H1 (cell line): ENCODE measurements at regions not wholly inside any gene's neighbourhood (a gene's known extent, or its start where the extent isn't known, plus 50 kb on each side); places are given as distances from the start of the nearest gene placed in this dataset.

Source experiments
- CTCF ChIA-PET: fragments of 300-600 bp; sonication (Branson Sonifier 250); formaldehyde crosslinking; loops from one replicate; lab custom pipeline; 2021; ENCODE audit not compliant: partially characterized antibody; lab: Charles Lee
- POLR2A ChIA-PET: fragments of 300-600 bp; sonication (Branson Sonifier 250); formaldehyde crosslinking; loops from one replicate; lab custom pipeline; 2021; ENCODE audit warnings: inconsistent platforms; ENCODE audit not compliant: partially characterized antibody; lab: Charles Lee
- DNase-seq, 2 experiments: peaks; one replicate each; pipeline versions ENCODE4 v3.0.0 to v3.0.0-alpha.2; 2010 to 2022; ENCODE audit warnings: low spot score in 2 of 2, low read depth in 1 of 2, mixed read lengths in 1 of 2
- FAIRE-seq: peaks from 2 replicates; lab custom pipeline; 2011; peaks lifted over from hg19 to GRCh38; lab: Jason Lieb, UNC
- H2AFZ ChIP-seq: 2 replicates; pipeline ENCODE4 v1.8.1; 2012; ENCODE audit warnings: low read length, inconsistent platforms
- H2AK5ac ChIP-seq: 2 replicates; pipeline ENCODE4 v1.6.1; 2013; ENCODE audit warnings: low read depth, low read length
- H2BK120ac ChIP-seq: replicated peaks from 2 replicates; pipeline ENCODE3; 2013; ENCODE audit warnings: low read depth, low read length, inconsistent platforms
- H2BK12ac ChIP-seq: 2 replicates; pipeline ENCODE4 v1.6.1; 2013; ENCODE audit warnings: low read depth, low read length
- H2BK15ac ChIP-seq: 2 replicates; pipeline ENCODE4 v1.6.1; 2013; ENCODE audit warnings: low read length
- H2BK20ac ChIP-seq: 2 replicates; pipeline ENCODE4 v1.6.1; 2013; ENCODE audit warnings: low read length
- H2BK5ac ChIP-seq: 2 replicates; pipeline ENCODE4 v1.6.1; 2013; ENCODE audit warnings: low read depth, low read length
- H3K14ac ChIP-seq: 2 replicates; pipeline ENCODE4 v1.6.1; 2013; ENCODE audit warnings: inconsistent platforms; ENCODE audit not compliant: insufficient read length
- H3K18ac ChIP-seq: 2 replicates; pipeline ENCODE4 v1.6.1; 2013; ENCODE audit warnings: low read length; ENCODE audit errors: extremely low read depth
- H3K23ac ChIP-seq: 2 replicates; pipeline ENCODE4 v1.6.1; 2013; ENCODE audit warnings: inconsistent platforms; ENCODE audit not compliant: insufficient read length
- H3K23me2 ChIP-seq: 2 replicates; pipeline ENCODE4 v1.6.1; 2013; ENCODE audit warnings: low read depth, low read length
- H3K27ac ChIP-seq: 2 replicates; pipeline ENCODE4 v1.6.1; 2011; ENCODE audit warnings: low read depth, low read length, inconsistent platforms
- H3K27me3 ChIP-seq, 4 experiments: replicated peaks in 1 of 4; 1 replicate in 1 of 4; 2 replicates in 3 of 4; pipeline versions ENCODE4 v1.6.1 to v1.8.1; 2011 to 2013; ENCODE audit warnings: low read length in 3 of 4, mild to moderate bottlenecking in 3 of 4, inconsistent platforms in 2 of 4, mixed read lengths in 2 of 4, moderate library complexity in 1 of 4; ENCODE audit not compliant: control insufficient read depth in 3 of 4, insufficient read depth in 3 of 4; ENCODE audit errors: extremely low read depth in 1 of 4
- H3K36me3 ChIP-seq, 4 experiments: 2 replicates each; pipeline versions ENCODE4 v1.6.1 to v1.8.1; 2011 to 2013; ENCODE audit warnings: mild to moderate bottlenecking in 4 of 4, low read length in 3 of 4, moderate library complexity in 2 of 4, control low read depth in 1 of 4, inconsistent platforms in 1 of 4; ENCODE audit not compliant: insufficient read depth in 4 of 4, control insufficient read depth in 2 of 4
- H3K4ac ChIP-seq: replicated peaks from 2 replicates; pipeline ENCODE3; 2013; ENCODE audit warnings: low read length, low read depth, mixed read lengths, inconsistent platforms; ENCODE audit not compliant: insufficient read length
- H3K4me1 ChIP-seq, 4 experiments: replicated peaks in 1 of 4; 1 replicate in 1 of 4; 2 replicates in 3 of 4; pipeline versions ENCODE4 v1.6.1 to v1.8.1; 2011 to 2013; ENCODE audit warnings: low read length in 3 of 4, inconsistent platforms in 2 of 4, mixed read lengths in 1 of 4; ENCODE audit not compliant: insufficient read depth in 4 of 4, control insufficient read depth in 3 of 4
- H3K4me2 ChIP-seq, 2 experiments: 2 replicates each; pipeline versions ENCODE4 v1.6.1 to v1.8.1; 2011 to 2013; ENCODE audit warnings: low read depth in 2 of 2, low read length in 2 of 2, control low read depth in 1 of 2, inconsistent platforms in 1 of 2, mild to moderate bottlenecking in 1 of 2; ENCODE audit not compliant: insufficient read depth in 1 of 2
- H3K4me3 ChIP-seq, 4 experiments: fragments of 200-600, 300-600 bp in 1 of 4; sonication (generic), shearing (Covaris generic), sonication (Bioruptor Twin) in 1 of 4; 2 replicates each; pipeline versions ENCODE4 v1.5.1 to v1.8.1; 2011 to 2016; ENCODE audit warnings: low read length in 4 of 4, low read depth in 3 of 4, control low read depth in 2 of 4, inconsistent platforms in 2 of 4, mild to moderate bottlenecking in 2 of 4, mixed read lengths in 1 of 4, moderate library complexity in 1 of 4; ENCODE audit not compliant: insufficient read depth in 2 of 4; ENCODE audit errors: extremely low read depth in 1 of 4
- H3K56ac ChIP-seq: replicated peaks from 2 replicates; pipeline ENCODE3; 2013; ENCODE audit warnings: low read depth, mild to moderate bottlenecking, mixed read lengths, low read length, inconsistent platforms; ENCODE audit not compliant: insufficient read length
- H3K79me1 ChIP-seq: 2 replicates; pipeline ENCODE4 v1.6.1; 2013; ENCODE audit warnings: low read depth, low read length, control low read depth
- H3K79me2 ChIP-seq, 2 experiments: 2 replicates each; pipeline versions ENCODE4 v1.6.1 to v1.8.1; 2012 to 2013; ENCODE audit warnings: low read length in 2 of 2, mild to moderate bottlenecking in 2 of 2, inconsistent platforms in 1 of 2; ENCODE audit not compliant: insufficient read depth in 2 of 2, control insufficient read depth in 1 of 2
- H3K9ac ChIP-seq, 4 experiments: replicated peaks in 1 of 4; 1 replicate in 1 of 4; 2 replicates in 3 of 4; pipeline versions ENCODE4 v1.6.1 to v1.8.1; 2011 to 2013; ENCODE audit warnings: low read depth in 3 of 4, low read length in 3 of 4, control low read depth in 2 of 4, mild to moderate bottlenecking in 2 of 4, moderate library complexity in 2 of 4, inconsistent platforms in 1 of 4; ENCODE audit errors: extremely low read depth in 1 of 4
- H3K9me3 ChIP-seq, 2 experiments: 2 replicates each; pipeline versions ENCODE4 v1.6.1 to v1.8.1; 2012 to 2013; ENCODE audit warnings: mild to moderate bottlenecking in 2 of 2, moderate library complexity in 2 of 2, control low read depth in 1 of 2, inconsistent platforms in 1 of 2, low read depth in 1 of 2, low read length in 1 of 2, mixed read lengths in 1 of 2; ENCODE audit not compliant: insufficient read depth in 2 of 2
- H4K20me1 ChIP-seq, 2 experiments: replicated peaks in 1 of 2; 2 replicates each; pipeline versions ENCODE3 to v1.8.1; 2011 to 2013; ENCODE audit warnings: inconsistent platforms in 2 of 2, low read length in 2 of 2, mild to moderate bottlenecking in 1 of 2; ENCODE audit not compliant: insufficient read depth in 2 of 2, control insufficient read depth in 1 of 2
- H4K5ac ChIP-seq: 2 replicates; pipeline ENCODE4 v1.6.1; 2013; ENCODE audit warnings: low read length, low read depth, mixed read lengths, inconsistent platforms; ENCODE audit not compliant: insufficient read length
- H4K8ac ChIP-seq: 2 replicates; pipeline ENCODE4 v1.8.0; 2013; ENCODE audit warnings: mild to moderate bottlenecking, moderate library complexity, low read length, inconsistent platforms; ENCODE audit not compliant: insufficient read depth; ENCODE audit errors: extremely low read depth
- H4K91ac ChIP-seq: replicated peaks from 2 replicates; pipeline ENCODE3; 2013; ENCODE audit warnings: low read length, mixed read lengths, inconsistent platforms; ENCODE audit not compliant: insufficient read length
- CBX8 ChIP-seq: fragments of 300-800, 300-1000 bp; sonication (generic); IDR thresholded peaks from 2 replicates; pipeline ENCODE4 v1.7.1; 2016; ENCODE audit warnings: low read depth, low read length, borderline replicate concordance
- GABPA ChIP-seq: IDR thresholded peaks from 2 replicates; pipeline ENCODE4 v1.6.1; 2011; ENCODE audit warnings: mild to moderate bottlenecking, low read length, moderate library complexity, borderline replicate concordance; ENCODE audit not compliant: insufficient read depth
- GTF2F1 ChIP-seq: IDR thresholded peaks from 2 replicates; pipeline ENCODE4 v1.6.1; 2012; ENCODE audit warnings: low read depth, low read length, improper control_type of control experiment, borderline replicate concordance
- KDM1A ChIP-seq: fragments of 200-600, 300-600 bp; sonication (generic); IDR thresholded peaks from 2 replicates; pipeline ENCODE4 v1.7.1; 2016; ENCODE audit warnings: mild to moderate bottlenecking, low read length, borderline replicate concordance
- NRF1 ChIP-seq: IDR thresholded peaks from 2 replicates; pipeline ENCODE4 v1.6.1; 2011; ENCODE audit warnings: mild to moderate bottlenecking, low read depth, low read length, improper control_type of control experiment
- SIN3A ChIP-seq, 2 experiments: IDR thresholded peaks in 1 of 2; conservative IDR thresholded peaks in 1 of 2; 2 replicates each; pipeline ENCODE4 v1.6.1; 2011 to 2012; ENCODE audit warnings: low read length in 2 of 2, improper control_type of control experiment in 1 of 2, low read depth in 1 of 2, mild to moderate bottlenecking in 1 of 2
- SRF ChIP-seq: IDR thresholded peaks from 2 replicates; pipeline ENCODE4 v1.6.1; 2011; ENCODE audit warnings: mild to moderate bottlenecking, low read depth, low read length, moderate library complexity
- TAF1 ChIP-seq: IDR thresholded peaks from 2 replicates; pipeline ENCODE4 v1.6.1; 2011; ENCODE audit warnings: mild to moderate bottlenecking, low read depth, low read length
- TBP ChIP-seq: IDR thresholded peaks from 2 replicates; pipeline ENCODE4 v1.6.1; 2011; ENCODE audit warnings: low read depth, low read length, improper control_type of control experiment
- WGBS, 2 experiments: shearing (Covaris generic) in 1 of 2; methylation state at CpG; one replicate each; pipeline versions ENCODE4 v1.1.6 to v1.1.7; 2013 to 2015; ENCODE audit warnings: low lambda C conversion rate in 2 of 2, mixed read lengths in 2 of 2, inconsistent platforms in 1 of 2, low coverage in 1 of 2, missing lambda C conversion rate in 1 of 2; ENCODE audit not compliant: insufficient replicate concordance in 2 of 2, insufficient coverage in 1 of 2, insufficient read length in 1 of 2; ENCODE audit errors: extremely low coverage in 1 of 2, missing lambda C conversion rate in 1 of 2; 5-methylcytosine and 5-hydroxymethylcytosine counted together
- TF ChIP-seq, protein P1 (sequence below): IDR thresholded peaks from 2 replicates; pipeline ENCODE4 v1.6.1; 2012; ENCODE audit warnings: inconsistent platforms

DNA sequence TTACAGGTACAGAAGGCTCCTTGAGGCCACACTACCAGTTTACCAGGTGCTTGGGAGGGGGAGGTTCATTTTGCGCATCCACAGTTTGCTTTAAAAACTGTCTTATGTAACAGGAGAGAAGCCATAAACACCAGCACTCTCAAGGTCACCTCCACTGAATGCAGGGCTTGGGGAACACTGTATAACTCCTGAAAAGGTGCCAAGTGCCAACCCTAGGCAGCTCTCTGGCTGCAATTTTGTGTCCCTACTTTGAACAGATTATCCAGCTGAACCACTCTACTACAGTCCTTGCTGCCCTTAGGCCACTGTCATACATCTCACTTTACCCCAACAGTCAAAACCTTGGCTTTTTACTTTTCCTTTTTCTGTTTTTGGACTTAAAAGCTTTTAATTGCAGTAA is 507.9 kb downstream of the SMARCA1 start:
- CTCF ChIA-PET: interaction anchor here (0.8 to 1.6 kb wide), 5 partner anchors 37 to 210 kb away, joined by 3 to 5 read pairs (median 5); no protein-coding TSS in a partner anchor
- FAIRE-seq (no peak), DNase-seq (no peak)
- H3K18ac ChIP-seq: no peak overlapping the region
- no peak overlapping the region for H2BK5ac ChIP-seq
- no peak overlapping the region for H3K4ac ChIP-seq
- no peak overlapping the region for H3K9ac ChIP-seq
- H4K5ac ChIP-seq: no peak overlapping the region
- H3K36me3 ChIP-seq: no peaks in the 10 kb centered on the region
- H3K27ac ChIP-seq: no peak overlapping the region
- no peak overlapping the region for H2BK120ac ChIP-seq
- no peaks in the 10 kb centered on the region for H3K9me3 ChIP-seq
- no peak overlapping the region for H2BK15ac ChIP-seq
- no peaks in the 10 kb centered on the region for H3K27me3 ChIP-seq
- H2BK12ac ChIP-seq: no peak overlapping the region
- no peak overlapping the region for H3K14ac ChIP-seq
- H3K4me1 ChIP-seq: peaks cover 0 to 4% (median 1%) of the 10 kb centered on the region in 4 experiments; a peak in 3 of 7 replicates
- H3K56ac ChIP-seq: no peak overlapping the region
- H2AFZ ChIP-seq: no peak overlapping the region
- no peak overlapping the region for H4K91ac ChIP-seq
- no peaks in the 10 kb centered on the region for H3K79me2 ChIP-seq
- H2BK20ac ChIP-seq: no peak overlapping the region
- H3K23ac ChIP-seq: no peak overlapping the region
- no peaks in the 10 kb centered on the region for H3K23me2 ChIP-seq
- H3K4me2 ChIP-seq: no peak overlapping the region
- no peaks in the 10 kb centered on the region for H3K79me1 ChIP-seq
- POLR2A ChIA-PET: interaction anchor here (1.3 kb wide), 1 partner anchor 19 kb away, joined by 3 read pairs; no protein-coding TSS in a partner anchor
- no peak for TF ChIP-seq GTF2F1
- no peak for TF ChIP-seq TBP
- TF ChIP-seq CBX8: no peak
- TF ChIP-seq, protein P1, sequence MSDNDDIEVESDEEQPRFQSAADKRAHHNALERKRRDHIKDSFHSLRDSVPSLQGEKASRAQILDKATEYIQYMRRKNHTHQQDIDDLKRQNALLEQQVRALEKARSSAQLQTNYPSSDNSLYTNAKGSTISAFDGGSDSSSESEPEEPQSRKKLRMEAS: no peak
- no peak for TF ChIP-seq SRF
- TF ChIP-seq TAF1: no peak
- no peak for TF ChIP-seq NRF1
- no peak for TF ChIP-seq KDM1A
- no peak for TF ChIP-seq SIN3A (conservative IDR thresholded peaks at IDR 0.05 in 1 of 2, IDR thresholded peaks at IDR 0.05 in 1 of 2; ENCODE audit: low read depth in 1 of 2, low read length in 2 of 2)
- no peak for TF ChIP-seq GABPA
- no peaks in the 10 kb centered on the region for H4K20me1 ChIP-seq
- H3K4me3 ChIP-seq: no peak overlapping the region
- WGBS, 2 experiments: 100% methylated on average over 1 of the region's 1 CpG; no CpG with 5 or more reads in 1 of the 2 experiments
- no peak overlapping the region for H4K8ac ChIP-seq
- no peak overlapping the region for H2AK5ac ChIP-seq
